ENCODE measurements at regions not wholly inside any gene's neighbourhood (a gene's known extent, or its start where the extent isn't known, plus 50 kb on each side); places are given as distances from the start of the nearest gene placed in this dataset.

GRCh38 chr9:30522061-30522460, 1862.4 kb upstream of the ACO1 start:
- no peak for TF ChIP-seq POLR2A (IDR thresholded peaks at IDR 0.05)
- no peak for TF ChIP-seq CTCF (IDR thresholded peaks at IDR 0.05)

Measured in testis (tissue), 2 donors.